Endothelial cell (in vitro differentiated cells): ENCODE measurements at regions not wholly inside any gene's neighbourhood (a gene's known extent, or its start where the extent isn't known, plus 50 kb on each side); places are given as distances from the start of the nearest gene placed in this dataset.

Source experiments
- DNase-seq: peaks from one replicate; pipeline ENCODE4 v3.0.0; 2021; ENCODE audit warnings: low spot score
- H3K27ac Mint-ChIP-seq: one replicate; pipeline ENCODE4 v1.8.0; 2021; ENCODE audit warnings: mixed read lengths, inconsistent platforms; ENCODE audit not compliant: unreplicated experiment
- H3K27me3 Mint-ChIP-seq: one replicate; pipeline ENCODE4 v1.8.0; 2021; ENCODE audit warnings: mild to moderate bottlenecking, moderate library complexity, mixed read lengths, inconsistent platforms; ENCODE audit not compliant: unreplicated experiment
- H3K36me3 Mint-ChIP-seq: one replicate; pipeline ENCODE4 v1.8.0; 2021; ENCODE audit warnings: mild to moderate bottlenecking, low read depth, mixed read lengths, inconsistent platforms; ENCODE audit not compliant: unreplicated experiment
- H3K4me1 Mint-ChIP-seq: one replicate; pipeline ENCODE4 v1.8.0; 2021; ENCODE audit warnings: mild to moderate bottlenecking, mixed read lengths, inconsistent platforms; ENCODE audit not compliant: unreplicated experiment
- H3K4me3 Mint-ChIP-seq: one replicate; pipeline ENCODE4 v1.8.0; 2021; ENCODE audit warnings: mild to moderate bottlenecking, mixed read lengths, inconsistent platforms; ENCODE audit not compliant: unreplicated experiment
- H3K9me3 Mint-ChIP-seq: one replicate; pipeline ENCODE4 v1.8.0; 2021; ENCODE audit warnings: mixed read lengths, inconsistent platforms; ENCODE audit not compliant: unreplicated experiment
- TF ChIP-seq, protein P1 (sequence below): fragments of 200-600 bp; sonication (generic); IDR thresholded peaks from one replicate; pipeline ENCODE4 v1.5.0; 2021; ENCODE audit warnings: antibody characterized with exemption; ENCODE audit not compliant: unreplicated experiment

DNA sequence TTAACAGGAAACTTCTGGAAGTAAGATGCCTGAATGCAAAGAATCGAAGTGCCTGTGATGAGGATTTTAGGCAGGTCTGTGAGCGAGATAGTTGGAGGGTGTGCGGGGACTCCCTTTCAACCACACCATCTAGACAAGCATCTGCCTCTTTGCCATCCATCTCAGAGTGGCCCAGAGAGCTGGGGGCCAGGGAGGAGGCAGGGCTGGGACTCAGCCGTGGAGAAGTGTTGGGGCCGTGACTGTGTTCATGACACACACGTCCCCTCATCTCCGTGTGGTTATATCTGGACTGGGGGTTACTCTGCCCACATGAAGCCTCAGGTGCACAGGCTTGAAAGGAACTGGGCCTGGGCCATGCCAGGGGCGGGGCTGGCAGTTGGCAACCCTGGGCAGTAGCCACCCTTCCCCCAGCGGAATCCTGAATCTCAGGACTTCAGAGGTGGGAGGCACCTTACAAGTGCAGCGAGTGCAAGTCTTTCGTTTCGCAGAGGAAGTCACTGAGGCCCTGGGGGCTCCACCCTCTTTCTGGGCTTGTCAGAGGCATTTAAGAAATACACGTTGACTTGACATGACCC, 112.5 kb downstream of the SLC4A3 start:
- no peak for DNase-seq
- H3K4me3 Mint-ChIP-seq, result no peak overlapping the region
- no peaks in the 10 kb centered on the region for H3K4me1 Mint-ChIP-seq
- no peaks in the 10 kb centered on the region for H3K9me3 Mint-ChIP-seq
- H3K27me3 Mint-ChIP-seq, result no peaks in the 10 kb centered on the region
- TF ChIP-seq, protein P1, sequence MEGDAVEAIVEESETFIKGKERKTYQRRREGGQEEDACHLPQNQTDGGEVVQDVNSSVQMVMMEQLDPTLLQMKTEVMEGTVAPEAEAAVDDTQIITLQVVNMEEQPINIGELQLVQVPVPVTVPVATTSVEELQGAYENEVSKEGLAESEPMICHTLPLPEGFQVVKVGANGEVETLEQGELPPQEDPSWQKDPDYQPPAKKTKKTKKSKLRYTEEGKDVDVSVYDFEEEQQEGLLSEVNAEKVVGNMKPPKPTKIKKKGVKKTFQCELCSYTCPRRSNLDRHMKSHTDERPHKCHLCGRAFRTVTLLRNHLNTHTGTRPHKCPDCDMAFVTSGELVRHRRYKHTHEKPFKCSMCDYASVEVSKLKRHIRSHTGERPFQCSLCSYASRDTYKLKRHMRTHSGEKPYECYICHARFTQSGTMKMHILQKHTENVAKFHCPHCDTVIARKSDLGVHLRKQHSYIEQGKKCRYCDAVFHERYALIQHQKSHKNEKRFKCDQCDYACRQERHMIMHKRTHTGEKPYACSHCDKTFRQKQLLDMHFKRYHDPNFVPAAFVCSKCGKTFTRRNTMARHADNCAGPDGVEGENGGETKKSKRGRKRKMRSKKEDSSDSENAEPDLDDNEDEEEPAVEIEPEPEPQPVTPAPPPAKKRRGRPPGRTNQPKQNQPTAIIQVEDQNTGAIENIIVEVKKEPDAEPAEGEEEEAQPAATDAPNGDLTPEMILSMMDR, result no peak
- no peaks in the 10 kb centered on the region for H3K36me3 Mint-ChIP-seq
- no peak overlapping the region for H3K27ac Mint-ChIP-seq

DNA sequence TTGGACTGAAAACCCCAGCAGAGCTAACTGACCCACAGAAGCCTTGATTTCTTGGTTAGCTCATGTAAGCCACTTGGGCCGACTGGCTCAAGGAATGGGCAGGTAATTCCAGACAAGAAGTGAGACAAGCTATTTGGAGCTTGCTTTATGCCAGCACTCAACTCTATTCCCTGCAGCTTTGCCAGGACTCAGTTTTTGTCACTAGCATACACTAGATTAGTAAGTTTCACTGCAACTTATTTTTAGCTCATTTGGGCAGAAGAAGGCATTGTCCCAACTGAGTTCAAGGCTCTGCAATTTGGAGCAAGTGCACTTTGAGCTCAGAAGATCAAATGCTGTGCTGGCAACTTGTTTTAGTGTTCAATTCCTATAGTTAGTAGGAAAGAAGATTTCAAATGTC, 116.1 kb downstream of the SLC4A3 start:
- H3K27me3 Mint-ChIP-seq, result no peaks in the 10 kb centered on the region
- no peak overlapping the region for H3K4me3 Mint-ChIP-seq
- no peaks in the 10 kb centered on the region for H3K9me3 Mint-ChIP-seq
- DNase-seq, result no peak
- H3K36me3 Mint-ChIP-seq, result no peaks in the 10 kb centered on the region
- H3K27ac Mint-ChIP-seq, result no peak overlapping the region
- H3K4me1 Mint-ChIP-seq, result no peaks in the 10 kb centered on the region
- TF ChIP-seq, protein P1, result no peak

DNA sequence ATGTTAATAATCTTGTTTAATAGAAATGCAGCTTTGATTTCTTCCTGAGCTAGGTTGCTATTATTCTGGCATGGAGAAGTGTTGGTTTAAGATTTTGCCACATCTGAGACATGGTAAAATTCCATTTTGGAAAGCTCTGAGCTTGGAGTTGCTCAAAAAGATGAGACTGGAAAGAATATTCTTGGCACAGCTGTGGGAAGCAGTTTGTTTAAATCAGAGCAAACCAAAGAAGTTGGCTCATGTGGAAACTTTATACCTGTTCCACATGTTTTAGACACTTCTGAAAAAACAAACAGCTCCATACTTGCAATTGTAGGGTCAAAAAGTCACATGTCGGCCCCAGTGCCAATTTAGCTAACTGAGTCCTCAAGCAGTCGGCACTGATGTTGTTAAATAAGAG, 116.6 kb downstream of the SLC4A3 start:
- Mint-ChIP-seq H3K27me3 (no peaks in the 10 kb centered on the region), H3K4me1 (no peaks in the 10 kb centered on the region), H3K36me3 (no peaks in the 10 kb centered on the region), H3K9me3 (no peaks in the 10 kb centered on the region), H3K27ac (no peak overlapping the region), H3K4me3 (no peak overlapping the region)
- TF ChIP-seq, protein P1, result no peak
- no peak for DNase-seq

DNA sequence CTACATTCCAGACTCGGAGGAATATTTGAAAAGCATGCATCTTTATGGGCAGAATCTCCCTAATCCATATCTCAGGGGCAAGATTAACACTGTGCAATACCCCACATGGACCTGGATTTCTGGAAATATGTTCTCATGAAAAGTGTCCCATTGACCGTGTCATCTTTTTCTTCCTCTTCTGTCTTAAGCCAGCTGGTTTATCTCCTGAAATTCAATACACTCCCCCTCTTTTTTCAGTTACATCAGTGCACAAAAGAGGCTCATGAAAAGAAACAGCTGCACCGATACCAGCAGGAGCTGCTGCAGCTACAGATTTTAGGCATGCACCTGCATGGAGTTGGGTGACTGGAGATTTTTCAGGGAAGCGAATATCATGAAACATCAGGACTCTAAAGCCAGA, 117.2 kb downstream of the SLC4A3 start:
- no peaks in the 10 kb centered on the region for H3K27me3 Mint-ChIP-seq

DNA sequence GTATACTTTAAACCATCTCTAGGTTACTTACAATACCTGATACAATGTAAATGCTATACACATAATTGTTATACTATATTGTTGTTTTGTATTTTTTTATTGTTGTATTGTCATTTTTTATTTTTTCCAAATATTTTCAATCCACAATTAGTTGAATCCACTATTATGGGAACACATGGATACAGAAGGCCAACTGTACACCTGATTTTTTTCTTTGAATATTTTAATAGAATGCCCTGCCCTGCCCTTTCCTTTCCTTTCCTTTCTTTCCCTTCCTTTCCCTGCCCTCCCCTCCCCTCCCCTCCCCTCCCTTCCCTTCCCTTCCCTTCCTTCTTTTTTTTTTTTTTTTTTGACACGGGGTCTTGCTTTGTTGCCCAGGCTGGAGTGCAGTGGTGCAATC, 120.2 kb downstream of the SLC4A3 start:
- DNase-seq, result no peak
- no peaks in the 10 kb centered on the region for H3K36me3 Mint-ChIP-seq
- no peak overlapping the region for H3K27ac Mint-ChIP-seq
- TF ChIP-seq, protein P1, result no peak
- H3K4me3 Mint-ChIP-seq, result no peak overlapping the region
- H3K9me3 Mint-ChIP-seq, result no peaks in the 10 kb centered on the region
- H3K4me1 Mint-ChIP-seq, result no peaks in the 10 kb centered on the region
- H3K27me3 Mint-ChIP-seq, result no peaks in the 10 kb centered on the region

More for the DNA sequence above, 117.2 kb downstream of the SLC4A3 start:
- Mint-ChIP-seq H3K4me3 (no peak overlapping the region), H3K9me3 (no peaks in the 10 kb centered on the region), H3K36me3 (no peaks in the 10 kb centered on the region), H3K27ac (no peak overlapping the region), H3K4me1 (no peaks in the 10 kb centered on the region)
- no peak for DNase-seq
- TF ChIP-seq, protein P1, result no peak
